DND-41 (cell line): ENCODE measurements at regions not wholly inside any gene's neighbourhood (a gene's known extent, or its start where the extent isn't known, plus 50 kb on each side); places are given as distances from the start of the nearest gene placed in this dataset.

Experiments used
- ATAC-seq: fragments of 200-7000 bp; cut with Tn5 transposase; 3 replicates; pipeline ENCODE4 v1.9.1; 2021; ENCODE audit warnings: low read depth; ENCODE audit not compliant: insufficient read depth
- DNase-seq: peaks from one replicate; pipeline ENCODE4 v3.0.0-alpha.2; 2020
- H2AFZ ChIP-seq: 2 replicates; pipeline ENCODE4 v1.6.0; 2012; ENCODE audit warnings: low read depth, low read length
- H3K27ac ChIP-seq: 2 replicates; pipeline ENCODE4 v1.5.1; 2012; ENCODE audit warnings: low read length, inconsistent platforms
- H3K27me3 ChIP-seq: fragments of 200-600 bp; sonication (generic); 2 replicates; pipeline ENCODE4 v1.6.0; 2012; ENCODE audit warnings: low read length, mild to moderate bottlenecking, inconsistent platforms; ENCODE audit not compliant: insufficient read depth, poor library complexity
- H3K36me3 ChIP-seq: 2 replicates; pipeline ENCODE4 v1.5.1; 2012; ENCODE audit warnings: low read length, inconsistent platforms; ENCODE audit not compliant: insufficient read depth
- H3K4me1 ChIP-seq: 2 replicates; pipeline ENCODE4 v1.5.1; 2012; ENCODE audit warnings: mild to moderate bottlenecking, low read length; ENCODE audit not compliant: insufficient read depth
- H3K4me2 ChIP-seq: 2 replicates; pipeline ENCODE4 v1.6.0; 2012; ENCODE audit warnings: mild to moderate bottlenecking, moderate library complexity, low read length, inconsistent platforms; ENCODE audit not compliant: insufficient read depth
- H3K4me3 ChIP-seq, 2 experiments: fragments of 200-600 bp in 1 of 2; shearing (Covaris generic) in 1 of 2; 2 replicates each; pipeline ENCODE4 v1.5.1; 2012 to 2016; ENCODE audit warnings: inconsistent platforms in 2 of 2, low read length in 2 of 2, mild to moderate bottlenecking in 2 of 2, low read depth in 1 of 2, moderate library complexity in 1 of 2
- H3K79me2 ChIP-seq: 2 replicates; pipeline ENCODE4 v1.6.0; 2012; ENCODE audit warnings: low read length, inconsistent platforms; ENCODE audit not compliant: insufficient read depth
- H3K9ac ChIP-seq: 2 replicates; pipeline ENCODE4 v1.6.0; 2012; ENCODE audit warnings: low read depth, mild to moderate bottlenecking, inconsistent platforms, low read length, moderate library complexity
- H3K9me3 ChIP-seq: 2 replicates; pipeline ENCODE4 v1.5.1; 2012; ENCODE audit warnings: low read length, moderate library complexity, mild to moderate bottlenecking, inconsistent platforms; ENCODE audit not compliant: insufficient read depth, severe bottlenecking
- H4K20me1 ChIP-seq: 2 replicates; pipeline ENCODE4 v1.6.0; 2012; ENCODE audit warnings: low read length; ENCODE audit not compliant: insufficient read depth
- CTCF ChIP-seq: IDR thresholded peaks from 2 replicates; pipeline ENCODE4 v1.5.1; 2012; ENCODE audit warnings: borderline replicate concordance, low read length, moderate library complexity, mild to moderate bottlenecking; ENCODE audit not compliant: poor library complexity, severe bottlenecking; ENCODE audit errors: extremely low read depth
- EZH2 ChIP-seq: IDR thresholded peaks from 3 replicates; pipeline ENCODE4 v1.6.1; 2012; ENCODE audit warnings: borderline replicate concordance, low read depth, mild to moderate bottlenecking, moderate library complexity, low read length, inconsistent platforms; ENCODE audit not compliant: severe bottlenecking

DNA sequence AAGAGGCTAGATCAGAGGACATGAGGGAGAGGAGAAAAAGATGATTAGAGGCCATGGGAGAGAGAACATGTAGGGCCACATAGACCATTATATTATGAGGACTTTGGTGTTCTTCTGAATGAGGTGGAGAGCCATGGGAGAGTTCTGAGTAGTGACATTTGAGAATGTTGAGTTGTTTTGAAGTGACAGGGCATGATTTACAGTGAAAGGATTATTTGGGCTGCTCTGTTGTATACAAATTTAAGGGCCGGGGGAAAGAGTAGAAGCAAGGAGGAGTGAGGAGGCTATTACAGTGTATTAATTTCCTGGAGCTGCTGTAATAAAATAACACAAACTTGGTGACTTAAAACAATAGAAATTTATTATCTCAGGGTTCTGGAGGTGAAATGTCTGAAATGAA, 102.5 kb upstream of the RGS4 start:
- Histone ChIP-seq H4K20me1 (no peaks in the 10 kb centered on the region), H3K9me3 (no peaks in the 10 kb centered on the region), H3K27me3 (peaks cover 5% of the 10 kb centered on the region), H3K79me2 (no peaks in the 10 kb centered on the region), H3K9ac (no peak overlapping the region), H3K27ac (no peak overlapping the region), H3K36me3 (no peaks in the 10 kb centered on the region), H3K4me2 (no peak overlapping the region), H2AFZ (no peak overlapping the region), H3K4me1 (no peaks in the 10 kb centered on the region), H3K4me3 (no peak overlapping the region)
- TF ChIP-seq CTCF (no peak), EZH2 (no peak)
- DNase-seq: no peak
- no peak for ATAC-seq

- peaks cover 5% of the 10 kb centered on the region for H3K27me3 ChIP-seq
- no peaks in the 10 kb centered on the region for H3K36me3 ChIP-seq
- H3K4me2 ChIP-seq: no peak overlapping the region
- no peak overlapping the region for H3K9ac ChIP-seq
- H3K9me3 ChIP-seq: no peaks in the 10 kb centered on the region
- no peak overlapping the region for H2AFZ ChIP-seq
- H3K4me3 ChIP-seq: no peak overlapping the region
- H3K79me2 ChIP-seq: no peaks in the 10 kb centered on the region
- ATAC-seq (no peak), DNase-seq (no peak)
- no peaks in the 10 kb centered on the region for H4K20me1 ChIP-seq
- no peaks in the 10 kb centered on the region for H3K4me1 ChIP-seq
- H3K27ac ChIP-seq: no peak overlapping the region
- no peak for TF ChIP-seq EZH2
- no peak for TF ChIP-seq CTCF
Measured at GRCh38 chr1:162964901-162965300, 103.9 kb upstream of the CCDC190 start.

DNA sequence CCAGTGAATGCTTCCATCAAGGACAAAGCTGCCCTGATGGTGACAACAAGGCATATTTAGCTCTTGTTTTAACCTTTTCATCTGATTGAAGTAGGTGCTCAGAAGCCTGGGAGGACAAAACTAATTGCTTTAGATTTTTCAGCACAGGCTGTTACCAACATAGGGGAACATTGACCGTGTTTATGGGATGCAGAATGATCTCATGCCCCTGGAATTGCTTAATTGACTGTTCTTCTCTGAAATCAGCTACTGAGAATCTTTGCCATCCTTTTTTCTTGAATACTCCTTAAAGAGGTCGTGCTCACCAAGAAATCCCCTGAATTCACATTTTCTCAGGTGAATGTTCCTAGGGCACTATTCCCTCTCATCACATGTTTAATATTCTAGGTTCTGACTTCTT, 95.9 kb upstream of the CCDC190 start:
- Histone ChIP-seq H3K27me3 (peaks cover 10% of the 10 kb centered on the region), H3K9ac (no peak overlapping the region), H3K4me3 (no peak overlapping the region), H3K9me3 (no peaks in the 10 kb centered on the region), H3K4me1 (no peaks in the 10 kb centered on the region), H3K79me2 (no peaks in the 10 kb centered on the region), H3K36me3 (no peaks in the 10 kb centered on the region), H3K4me2 (no peak overlapping the region), H4K20me1 (no peaks in the 10 kb centered on the region), H2AFZ (no peak overlapping the region), H3K27ac (no peak overlapping the region)
- DNase-seq (no peak), ATAC-seq (no peak)
- TF ChIP-seq CTCF (no peak), EZH2 (no peak)

- Histone ChIP-seq H3K4me3 (no peak overlapping the region), H3K9ac (no peak overlapping the region), H3K79me2 (no peaks in the 10 kb centered on the region), H3K27ac (no peak overlapping the region), H3K36me3 (no peaks in the 10 kb centered on the region), H3K27me3 (peaks cover 10% of the 10 kb centered on the region), H4K20me1 (no peaks in the 10 kb centered on the region), H2AFZ (no peak overlapping the region), H3K4me1 (no peaks in the 10 kb centered on the region), H3K9me3 (no peaks in the 10 kb centered on the region), H3K4me2 (no peak overlapping the region)
- DNase-seq: no peak
- no peak for TF ChIP-seq CTCF
- TF ChIP-seq EZH2: no peak
- no peak for ATAC-seq
Measured at GRCh38 chr1:162954824-162955223, 93.8 kb upstream of the CCDC190 start.
